Activated CD8-positive, alpha-beta memory T cell treated with anti-CD3 and anti-CD28 coated beads, Interleukin-2, amount 50 U/mL, for 4 hours (primary cell): ENCODE measurements at regions not wholly inside any gene's neighbourhood (a gene's known extent, or its start where the extent isn't known, plus 50 kb on each side); places are given as distances from the start of the nearest gene placed in this dataset.
"Not testable (repeated sequence)": the region's sequence is repeated elsewhere in the genome, so short reads cannot be mapped to it uniquely, and the experiment has no call there.

Source experiments
- DNase-seq: peaks from one replicate; pipeline ENCODE4 v3.0.0-alpha.2; 2020

GRCh38 chr1:30476911-30477459 is 246.4 kb downstream of the MATN1 start:
- DNase-seq, result no peak

GRCh38 chr1:30476476-30476875 is 246.9 kb downstream of the MATN1 start:
- no peak for DNase-seq

DNA sequence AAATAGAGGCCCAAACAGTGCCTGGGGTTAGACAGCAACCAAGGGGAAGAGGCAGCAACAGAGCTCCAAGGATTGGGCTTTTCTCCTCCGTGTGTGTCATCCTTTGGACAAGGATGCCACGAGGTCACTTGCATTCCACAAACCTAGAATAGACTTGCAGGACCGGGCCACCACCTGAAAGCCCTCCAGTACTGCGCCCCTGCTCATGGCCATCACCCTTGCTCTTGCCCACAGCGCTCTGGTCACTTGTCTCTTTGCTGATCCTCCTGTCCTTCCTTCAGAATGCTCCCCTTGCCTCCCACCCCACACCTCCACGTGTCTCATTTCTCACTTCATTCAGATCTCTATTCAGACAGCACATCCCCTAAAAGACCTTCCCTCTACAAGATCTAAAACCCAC is 247.4 kb downstream of the MATN1 start:
- no peak for DNase-seq

DNA sequence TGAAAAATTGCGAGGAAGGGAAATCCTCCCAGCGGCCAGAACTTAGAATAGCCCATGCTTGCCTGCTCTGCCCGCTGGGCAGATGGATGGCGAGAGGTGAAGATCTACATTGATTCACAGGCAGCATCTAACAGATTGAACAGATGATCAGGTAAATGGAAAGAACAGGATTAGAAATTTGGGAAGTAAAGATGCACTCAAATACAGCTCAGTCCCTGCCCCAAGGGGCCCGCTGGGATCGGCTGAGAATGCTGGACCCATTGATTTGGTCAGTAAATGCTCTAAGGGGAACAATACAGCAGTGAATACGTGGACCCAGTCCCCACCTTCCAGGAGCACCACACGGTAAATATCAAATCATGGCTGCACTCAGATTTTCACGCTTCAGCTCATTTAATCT is 248.2 kb downstream of the MATN1 start:
- DNase-seq, result no peak

DNA sequence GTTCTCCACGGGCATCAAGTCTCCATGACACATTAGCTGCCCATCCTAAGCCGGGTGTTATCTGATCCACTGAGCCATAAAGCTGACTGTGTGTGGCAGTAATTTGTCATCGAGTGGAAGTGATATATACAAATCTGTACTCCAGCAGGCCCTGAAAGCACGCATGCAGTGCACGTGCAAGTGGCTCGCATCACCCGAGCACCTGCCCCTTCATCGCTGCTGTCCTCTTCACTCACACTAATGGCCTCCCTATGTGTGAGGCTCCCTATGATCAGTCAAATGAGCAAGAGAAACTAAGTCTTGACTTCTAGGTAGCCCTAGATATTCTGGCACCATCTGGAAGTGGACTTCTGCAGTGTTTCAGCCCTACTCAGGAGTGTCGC is 248.6 kb downstream of the MATN1 start:
- no peak for DNase-seq

DNA sequence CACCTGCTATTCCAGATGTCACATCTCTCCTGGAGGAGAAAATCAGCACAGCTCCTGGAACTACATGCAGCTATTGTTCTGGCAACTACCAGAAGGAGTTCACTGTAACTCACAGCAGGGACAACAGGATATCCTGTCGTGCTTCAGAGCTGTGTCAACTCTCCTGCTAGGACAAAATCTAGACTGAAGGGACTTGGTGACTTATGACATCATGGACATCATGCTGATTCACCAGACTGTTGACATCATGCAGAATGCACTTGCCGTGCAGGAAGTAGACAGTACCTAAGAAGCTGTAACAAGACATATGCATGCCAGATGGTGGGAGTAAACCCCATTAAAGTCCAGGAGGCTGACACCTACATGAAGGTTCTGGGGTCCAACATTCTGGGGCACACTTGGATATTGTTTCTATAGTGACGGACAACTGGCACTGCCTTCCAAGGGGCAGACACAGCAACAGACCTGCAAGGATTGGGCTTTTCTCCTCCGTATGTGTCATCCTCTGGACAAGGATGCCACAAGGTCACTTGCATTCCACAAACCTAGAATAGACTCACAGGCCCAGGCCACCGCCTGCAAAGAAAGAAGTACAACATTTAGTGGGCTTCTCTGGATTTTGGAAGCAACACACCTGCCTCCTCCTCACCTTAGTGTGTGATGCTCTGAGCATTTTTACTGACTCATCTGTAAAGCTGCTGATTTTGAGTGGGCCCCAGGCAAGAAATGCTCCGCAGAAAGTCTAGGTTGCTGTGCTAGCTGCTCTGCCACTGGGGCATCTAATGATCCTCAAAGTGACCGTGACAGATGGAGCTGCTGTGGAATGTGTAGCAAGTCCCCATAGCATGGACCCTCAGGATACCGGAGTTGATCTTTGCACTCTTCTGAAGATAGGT is 249.2 kb downstream of the MATN1 start:
- no peak for DNase-seq

- DNase-seq, result no peak
Measured at GRCh38 chr1:30472526-30472925, 250.9 kb downstream of the MATN1 start.

GRCh38 chr1:30472009-30472408 is 251.4 kb downstream of the MATN1 start:
- DNase-seq, result no peak

- no peak for DNase-seq
Measured at GRCh38 chr1:30471307-30471706, 252.1 kb downstream of the MATN1 start.

DNA sequence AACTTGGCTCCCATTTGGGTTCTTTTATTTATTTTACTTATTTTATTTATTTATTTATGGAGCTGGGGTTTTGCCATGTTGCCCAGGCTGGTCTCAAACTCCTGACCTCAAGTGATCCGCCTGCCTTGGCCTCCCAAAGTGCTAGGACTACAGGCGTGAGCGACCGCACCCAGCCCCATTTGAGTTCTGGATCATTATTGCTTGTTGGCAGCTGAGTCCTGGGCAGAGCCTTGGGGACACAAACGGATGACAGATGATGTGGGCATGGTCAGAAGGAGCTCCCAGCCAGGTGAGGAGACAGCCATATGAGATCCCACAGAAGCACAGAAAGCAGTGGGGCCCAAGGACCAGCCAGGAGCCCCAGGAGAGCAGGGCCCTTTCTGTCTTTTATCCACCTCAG is 254.0 kb downstream of the MATN1 start:
- no peak for DNase-seq

GRCh38 chr1:30467101-30467500 is 256.3 kb downstream of the MATN1 start:
- DNase-seq, result no peak

- DNase-seq, result no peak
Measured at GRCh38 chr1:30466610-30467009, 256.8 kb downstream of the MATN1 start.

DNA sequence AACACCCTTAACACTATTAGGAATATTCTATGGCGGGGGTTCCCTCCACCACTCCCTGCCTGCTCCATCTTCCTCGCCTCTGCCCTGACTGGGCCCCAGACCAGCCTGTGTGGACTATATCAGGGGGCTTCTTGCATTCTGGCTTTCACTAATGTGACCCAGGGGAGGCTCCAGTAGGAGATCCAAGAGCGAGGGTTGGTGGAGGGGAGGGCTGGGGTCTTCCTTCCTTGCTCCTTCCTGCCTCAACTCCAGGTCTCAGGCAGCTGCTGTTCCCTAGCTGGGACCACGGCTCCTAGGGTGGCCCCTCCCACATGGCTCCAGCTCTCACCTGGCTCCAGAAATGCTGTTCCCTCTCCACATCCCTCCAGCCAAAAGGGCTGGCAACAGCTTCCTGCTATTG is 257.4 kb downstream of the MATN1 start:
- no peak for DNase-seq

GRCh38 chr1:30465096-30465495 is 258.3 kb downstream of the MATN1 start:
- DNase-seq, result no peak

- DNase-seq, result no peak
Measured at GRCh38 chr1:30464187-30464617, 259.2 kb downstream of the MATN1 start.

DNA sequence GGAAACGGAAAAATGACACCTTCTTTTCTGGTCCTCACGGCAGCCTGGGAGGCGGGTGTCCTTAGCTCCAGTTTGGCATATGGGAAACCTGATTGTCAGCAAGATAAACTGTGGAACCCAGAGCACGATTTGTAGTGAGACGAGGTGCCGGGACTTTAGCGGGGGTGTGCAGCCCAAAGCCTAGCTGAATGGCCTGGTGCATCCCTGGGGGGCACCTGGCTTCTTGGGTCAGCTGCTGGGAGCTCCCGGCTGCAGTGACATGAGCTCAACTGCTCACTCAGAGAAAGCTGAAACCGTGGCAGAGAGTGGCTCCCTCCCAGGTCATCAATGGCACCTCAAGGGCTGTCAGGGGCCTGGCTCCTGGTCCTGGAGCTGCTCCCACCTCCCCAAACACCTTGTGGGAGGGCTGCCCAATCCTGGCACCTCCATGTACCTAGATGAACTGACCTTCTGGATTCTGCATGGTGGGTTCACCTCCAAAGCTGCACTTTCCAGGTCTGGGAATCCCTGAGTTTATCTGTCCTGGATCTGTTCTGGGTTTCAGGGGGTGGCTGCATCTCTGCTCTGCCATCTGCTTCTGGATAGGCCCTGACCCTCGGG is 260.5 kb downstream of the MATN1 start:
- DNase-seq, result no peak

- DNase-seq, result no peak
Measured at GRCh38 chr1:30462166-30462565, 261.2 kb downstream of the MATN1 start.

DNA sequence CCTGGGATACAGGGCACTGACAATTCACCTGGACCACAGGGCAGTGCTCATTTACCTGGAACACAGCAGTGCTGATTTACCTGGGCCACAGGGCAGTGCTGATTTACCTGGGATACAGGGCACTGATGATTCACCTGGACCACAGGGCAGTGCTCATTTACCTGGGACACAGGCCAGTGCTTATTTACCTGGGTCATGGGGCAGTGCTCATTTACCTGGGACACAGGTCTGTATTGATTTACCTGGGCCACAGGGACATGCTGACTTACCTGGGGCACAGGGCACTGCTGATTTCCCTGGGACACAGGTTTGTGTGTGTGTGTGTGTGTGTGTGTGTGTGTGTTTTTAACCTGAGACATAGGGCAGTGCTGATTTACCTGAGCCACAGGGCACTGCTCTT is 261.7 kb downstream of the MATN1 start:
- DNase-seq, result no peak

GRCh38 chr1:30460661-30461060 is 262.7 kb downstream of the MATN1 start:
- no peak for DNase-seq

DNA sequence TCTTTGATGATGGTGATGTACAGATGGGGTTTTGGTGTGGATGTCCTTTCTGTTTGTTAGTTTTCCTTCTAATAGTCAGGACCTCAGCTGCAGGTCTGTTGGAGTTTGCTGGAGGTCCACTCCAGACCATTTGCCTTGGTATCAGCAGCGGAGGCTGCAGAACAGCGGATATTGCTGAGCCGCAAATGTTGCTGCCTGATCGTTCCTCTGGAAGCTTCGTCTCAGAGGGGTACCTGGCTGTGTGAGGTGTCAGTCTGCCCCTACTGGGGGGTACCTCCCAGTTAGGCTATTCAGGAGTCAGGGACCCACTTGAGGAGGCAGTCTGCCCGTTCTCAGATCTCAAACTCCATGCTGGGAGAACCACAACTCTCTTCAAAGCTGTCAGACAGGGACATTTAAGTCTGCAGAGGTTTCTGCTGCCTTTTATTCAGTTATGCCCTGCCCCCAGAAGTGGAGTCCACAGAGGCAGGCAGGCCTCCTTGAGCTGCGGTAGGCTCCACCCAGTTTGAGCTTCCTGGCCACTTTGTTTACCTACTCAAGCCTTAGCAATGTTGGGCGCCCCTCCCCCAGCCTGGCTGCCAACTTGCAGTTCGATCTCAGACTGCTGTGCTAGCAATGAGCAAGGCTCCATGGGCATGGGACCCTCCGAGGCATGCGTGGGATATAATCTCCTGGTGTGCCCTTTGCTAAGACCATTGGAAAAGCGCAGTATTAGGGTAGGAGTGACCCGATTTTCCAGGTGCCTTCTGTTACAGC is 264.5 kb downstream of the MATN1 start:
- not testable (repeated sequence) for DNase-seq

DNA sequence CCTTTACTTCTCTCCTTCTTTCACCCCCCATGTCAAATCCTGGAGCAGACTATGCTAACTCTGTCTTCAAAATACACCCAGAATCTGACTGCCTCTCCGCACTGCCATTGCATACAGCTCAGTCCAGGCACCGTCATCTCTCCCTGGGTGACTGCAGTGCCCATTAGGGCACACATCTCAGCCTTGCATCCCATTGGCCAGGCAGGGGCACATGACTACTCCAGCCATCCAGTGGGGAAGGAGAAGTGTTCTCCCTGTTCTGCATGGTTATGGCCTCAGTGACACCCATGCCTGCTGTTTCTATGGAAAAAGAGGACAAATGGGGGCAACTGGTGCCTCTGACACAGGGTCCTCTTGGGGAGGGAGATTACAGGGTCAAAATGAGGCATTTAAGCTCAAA is 270.5 kb downstream of the MATN1 start:
- DNase-seq, result no peak

GRCh38 chr1:30452170-30452569 is 271.2 kb downstream of the MATN1 start:
- DNase-seq, result no peak

GRCh38 chr1:30451532-30452125 is 271.8 kb downstream of the MATN1 start:
- DNase-seq, result no peak
